Nephron (organoid): ENCODE measurements at regions not wholly inside any gene's neighbourhood (a gene's known extent, or its start where the extent isn't known, plus 50 kb on each side); places are given as distances from the start of the nearest gene placed in this dataset.

ENCODE experiments used
- H3K27ac Mint-ChIP-seq, 3 experiments: 2 replicates each; pipeline ENCODE4 v1.8.0; 2020; ENCODE audit warnings: mixed read lengths in 3 of 3, mild to moderate bottlenecking in 2 of 3, moderate library complexity in 1 of 3
- H3K27me3 Mint-ChIP-seq: 2 replicates; pipeline ENCODE4 v1.8.0; 2021; ENCODE audit warnings: low read depth, mild to moderate bottlenecking, moderate library complexity, mixed read lengths
- H3K36me3 Mint-ChIP-seq: 2 replicates; pipeline ENCODE4 v1.8.0; 2020; ENCODE audit warnings: low read depth, mixed read lengths
- H3K4me1 Mint-ChIP-seq: 2 replicates; pipeline ENCODE4 v1.8.0; 2020; ENCODE audit warnings: mixed read lengths
- H3K4me3 Mint-ChIP-seq, 3 experiments: 2 replicates each; pipeline ENCODE4 v1.8.0; 2020; ENCODE audit warnings: mild to moderate bottlenecking in 3 of 3, mixed read lengths in 3 of 3, moderate library complexity in 2 of 3
- H3K9me3 Mint-ChIP-seq: 2 replicates; pipeline ENCODE4 v1.8.0; 2020; ENCODE audit warnings: mixed read lengths
- CTCF ChIP-seq, 3 experiments: fragments of 200-600 bp; sonication (generic); IDR thresholded peaks; one replicate each; pipeline ENCODE4 v1.5.0; 2021; ENCODE audit warnings: antibody characterized with exemption in 3 of 3; ENCODE audit not compliant: unreplicated experiment in 3 of 3

- Mint-ChIP-seq H3K27ac (peak overlapping the region; percentile 20 to 91 (median 65)), H3K27me3 (no peaks in the 10 kb centered on the region), H3K36me3 (no peaks in the 10 kb centered on the region), H3K4me1 (peaks cover 10% of the 10 kb centered on the region), H3K4me3 (no peak overlapping the region), H3K9me3 (no peaks in the 10 kb centered on the region)
- TF ChIP-seq CTCF (IDR thresholded peaks at IDR 0.05; ENCODE audit: unreplicated experiment in 3 of 3), result no peak
Measured at GRCh38 chr13:74191410-74191809, 57.2 kb upstream of the KLF12 start.

GRCh38 chr13:74190999-74191398 is 56.8 kb upstream of the KLF12 start:
- H3K27ac Mint-ChIP-seq, result peak overlapping the region; percentile 20 to 65 (median 45)
- no peak overlapping the region for H3K4me3 Mint-ChIP-seq
- H3K36me3 Mint-ChIP-seq, result no peaks in the 10 kb centered on the region
- no peak for TF ChIP-seq CTCF (IDR thresholded peaks at IDR 0.05; ENCODE audit: unreplicated experiment in 3 of 3)
- no peaks in the 10 kb centered on the region for H3K27me3 Mint-ChIP-seq
- no peaks in the 10 kb centered on the region for H3K9me3 Mint-ChIP-seq
- peaks cover 10% of the 10 kb centered on the region for H3K4me1 Mint-ChIP-seq

GRCh38 chr13:74187564-74187963 is 53.4 kb upstream of the KLF12 start:
- H3K4me1 Mint-ChIP-seq, result peaks cover 10% of the 10 kb centered on the region
- no peak for TF ChIP-seq CTCF (IDR thresholded peaks at IDR 0.05; ENCODE audit: unreplicated experiment in 3 of 3)
- no peak overlapping the region for H3K27ac Mint-ChIP-seq
- H3K27me3 Mint-ChIP-seq, result peaks cover 3% of the 10 kb centered on the region
- no peaks in the 10 kb centered on the region for H3K36me3 Mint-ChIP-seq
- no peaks in the 10 kb centered on the region for H3K9me3 Mint-ChIP-seq
- H3K4me3 Mint-ChIP-seq, result no peak overlapping the region

GRCh38 chr13:74184283-74184682 is 50.1 kb upstream of the KLF12 start:
- Mint-ChIP-seq H3K27ac (peak overlapping the region in 1 of 3 experiments; percentile 41), H3K4me3 (no peak overlapping the region), H3K4me1 (no peaks in the 10 kb centered on the region), H3K36me3 (no peaks in the 10 kb centered on the region), H3K9me3 (no peaks in the 10 kb centered on the region), H3K27me3 (peaks cover 3% of the 10 kb centered on the region)
- no peak for TF ChIP-seq CTCF (IDR thresholded peaks at IDR 0.05; ENCODE audit: unreplicated experiment in 3 of 3)
